Dermis blood vessel endothelial cell (primary cell): ENCODE measurements at regions not wholly inside any gene's neighbourhood (a gene's known extent, or its start where the extent isn't known, plus 50 kb on each side); places are given as distances from the start of the nearest gene placed in this dataset.

Experiments used
- DNase-seq: peaks from one replicate; pipeline ENCODE4 v3.0.0; 2010

GRCh38 chr2:58921676-58922075 is 680.6 kb upstream of the FANCL start:
- no peak for DNase-seq

GRCh38 chr2:58920001-58920400 is 678.9 kb upstream of the FANCL start:
- DNase-seq: no peak

DNA sequence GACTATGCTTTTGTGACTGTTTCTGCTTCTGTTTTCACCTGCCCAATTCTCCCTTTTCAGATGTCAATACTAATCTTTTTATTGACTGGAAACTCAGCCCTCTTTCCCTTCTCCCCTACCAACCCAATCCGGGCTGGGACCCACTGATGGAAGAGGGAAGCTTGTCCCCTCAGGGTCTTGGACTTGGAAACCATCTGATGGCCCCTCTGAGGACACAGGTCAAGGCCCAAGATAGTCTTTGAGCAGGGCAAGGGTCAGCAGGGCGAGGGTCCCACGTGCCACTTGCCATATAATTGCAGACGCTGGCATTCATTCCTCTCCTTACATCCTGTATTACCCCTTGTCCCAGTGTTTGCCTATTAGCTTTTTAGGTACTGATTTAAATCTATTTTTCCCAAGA is 678.2 kb upstream of the FANCL start:
- no peak for DNase-seq

GRCh38 chr2:58918141-58918540 is 677.0 kb upstream of the FANCL start:
- DNase-seq: no peak

- no peak for DNase-seq
Observed at GRCh38 chr2:58917596-58917995, 676.5 kb upstream of the FANCL start.

- DNase-seq: no peak
Observed at GRCh38 chr2:58916063-58916462, 674.9 kb upstream of the FANCL start.

GRCh38 chr2:58914733-58915505 is 673.8 kb upstream of the FANCL start:
- DNase-seq: no peak

DNA sequence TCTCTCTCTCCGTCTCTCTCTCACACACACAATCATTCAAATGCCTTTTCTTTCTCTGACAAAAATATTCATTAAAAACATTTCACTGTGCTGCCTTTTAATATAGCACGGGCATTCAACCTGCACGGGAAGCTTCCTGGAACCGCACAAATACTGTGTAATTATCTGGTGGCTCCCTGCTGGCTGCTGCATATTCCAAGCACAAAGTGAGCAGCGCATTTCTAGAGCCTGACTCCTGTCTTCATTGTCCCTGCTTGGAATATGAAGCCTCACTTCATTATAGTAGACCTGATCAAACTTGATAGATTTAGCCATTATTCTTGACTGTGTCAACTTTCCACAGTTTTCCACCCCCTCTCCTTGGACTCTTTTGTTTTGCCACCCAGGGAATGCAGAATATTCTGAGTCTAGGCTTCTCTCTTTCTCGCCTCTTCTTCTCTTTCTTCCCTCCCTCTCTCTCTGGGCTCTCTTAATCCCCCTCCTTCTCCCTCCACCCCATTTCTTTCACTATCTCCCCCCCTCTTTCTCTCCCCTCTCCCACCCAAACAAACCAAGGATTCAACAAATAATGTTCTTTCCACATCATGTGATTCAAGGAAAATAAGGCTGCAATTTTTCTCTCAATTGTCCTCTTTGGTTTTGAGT is 672.1 kb upstream of the FANCL start:
- no peak for DNase-seq

GRCh38 chr2:58911877-58912276 is 670.8 kb upstream of the FANCL start:
- no peak for DNase-seq

- no peak for DNase-seq
Observed at GRCh38 chr2:58908501-58909154, 667.5 kb upstream of the FANCL start.

DNA sequence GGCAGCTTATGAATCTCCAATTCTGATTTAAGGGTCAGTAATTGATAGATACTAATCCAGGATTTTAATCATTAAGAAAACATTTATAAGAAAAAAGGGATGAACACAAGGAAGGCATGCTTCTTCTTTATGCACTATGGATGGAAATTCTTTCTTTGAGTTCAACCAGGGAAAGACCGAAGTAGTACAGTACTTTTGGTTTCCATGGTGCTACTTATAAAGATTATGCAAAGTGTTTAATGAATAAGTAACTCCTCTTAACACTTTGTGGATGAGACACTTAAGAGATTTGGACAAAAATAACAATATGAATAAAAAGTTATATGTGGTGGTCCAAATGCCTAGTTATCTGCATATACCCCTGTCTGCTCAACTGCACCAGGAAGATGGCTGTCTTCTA is 666.5 kb upstream of the FANCL start:
- no peak for DNase-seq

DNA sequence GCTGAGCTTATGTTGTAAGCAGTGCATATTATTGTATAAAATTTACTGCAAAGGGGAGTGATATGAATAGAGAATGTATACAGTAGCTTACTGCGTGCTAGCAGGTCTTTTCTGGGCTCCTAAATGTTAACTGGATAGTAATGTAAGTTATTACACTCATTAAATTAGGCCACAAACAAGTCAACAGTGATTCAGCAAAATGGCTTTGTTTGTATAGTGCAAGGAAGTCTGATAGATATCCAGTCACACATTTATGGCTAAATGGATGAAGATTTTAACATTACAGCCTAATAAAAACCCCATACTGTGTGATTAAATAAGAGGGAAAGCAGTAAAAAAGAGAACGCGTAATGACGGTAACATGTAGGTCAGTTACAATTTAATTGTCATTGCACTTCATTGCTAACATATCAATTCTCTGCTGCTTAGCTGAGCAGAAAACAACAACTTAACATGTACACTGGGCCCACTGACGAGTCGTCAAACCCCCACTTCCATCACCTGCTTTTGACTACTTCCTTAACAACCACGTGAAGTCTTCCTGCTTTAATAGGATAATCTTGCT is 665.0 kb upstream of the FANCL start:
- DNase-seq: no peak

DNA sequence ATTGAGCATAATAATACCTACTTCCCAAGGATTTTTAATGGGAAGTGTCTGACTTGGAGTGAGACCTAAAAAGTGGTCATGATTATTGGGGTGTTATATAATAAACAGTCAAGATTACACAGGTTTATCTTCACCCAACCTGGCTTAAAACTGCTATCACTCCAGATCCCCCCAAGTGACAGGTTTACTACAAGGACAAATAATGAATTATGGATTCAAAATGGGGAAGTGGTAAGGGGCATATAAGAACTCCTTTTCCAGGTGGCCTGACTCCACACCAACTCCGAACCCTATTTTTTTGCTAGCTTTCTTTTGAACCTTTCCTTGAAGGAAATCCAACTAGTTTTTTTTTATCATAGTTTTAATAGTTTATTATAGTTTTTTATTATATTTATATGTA is 663.0 kb upstream of the FANCL start:
- no peak for DNase-seq

DNA sequence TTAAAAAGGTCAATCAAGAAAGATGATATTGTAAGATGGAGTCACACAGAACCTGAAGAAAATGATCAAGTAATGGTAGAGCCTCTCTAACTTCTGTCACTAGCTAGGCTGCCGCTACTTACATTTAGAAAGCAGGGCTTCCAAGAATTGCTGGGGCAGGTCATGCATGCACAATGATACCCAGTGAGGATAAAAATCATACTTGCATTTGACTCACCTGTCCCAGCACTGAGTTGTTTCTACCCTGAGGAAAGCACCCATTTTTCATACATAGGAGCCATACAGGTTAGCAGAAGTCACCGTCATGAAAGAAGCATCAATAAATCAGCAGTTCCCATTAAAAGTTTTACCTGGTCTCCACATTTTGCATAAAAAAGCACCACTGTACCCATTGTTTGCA is 662.3 kb upstream of the FANCL start:
- DNase-seq: no peak

- no peak for DNase-seq
Observed at GRCh38 chr2:58900246-58901027, 659.3 kb upstream of the FANCL start.

DNA sequence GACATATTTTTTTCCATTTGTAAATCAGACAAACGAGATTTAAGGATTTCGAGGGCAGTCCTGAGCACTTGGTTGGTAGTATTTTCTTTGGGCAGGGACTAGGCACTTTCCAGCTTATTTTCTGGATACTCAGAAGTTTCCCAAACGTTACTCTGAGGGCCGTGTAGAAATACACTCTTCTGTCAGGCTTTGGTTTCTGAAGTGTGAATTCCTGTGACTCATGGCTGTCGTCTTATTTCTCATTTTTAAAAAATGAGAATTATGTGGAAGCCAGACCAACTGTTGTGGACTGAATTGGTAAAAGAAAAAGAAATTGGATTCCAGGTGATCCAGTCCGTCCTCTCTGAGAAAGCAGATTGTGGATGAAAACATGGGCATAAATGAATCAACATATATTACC is 658.6 kb upstream of the FANCL start:
- no peak for DNase-seq

- DNase-seq: no peak
Observed at GRCh38 chr2:58896638-58897037, 655.5 kb upstream of the FANCL start.

- DNase-seq: no peak
Observed at GRCh38 chr2:58895857-58896256, 654.7 kb upstream of the FANCL start.

DNA sequence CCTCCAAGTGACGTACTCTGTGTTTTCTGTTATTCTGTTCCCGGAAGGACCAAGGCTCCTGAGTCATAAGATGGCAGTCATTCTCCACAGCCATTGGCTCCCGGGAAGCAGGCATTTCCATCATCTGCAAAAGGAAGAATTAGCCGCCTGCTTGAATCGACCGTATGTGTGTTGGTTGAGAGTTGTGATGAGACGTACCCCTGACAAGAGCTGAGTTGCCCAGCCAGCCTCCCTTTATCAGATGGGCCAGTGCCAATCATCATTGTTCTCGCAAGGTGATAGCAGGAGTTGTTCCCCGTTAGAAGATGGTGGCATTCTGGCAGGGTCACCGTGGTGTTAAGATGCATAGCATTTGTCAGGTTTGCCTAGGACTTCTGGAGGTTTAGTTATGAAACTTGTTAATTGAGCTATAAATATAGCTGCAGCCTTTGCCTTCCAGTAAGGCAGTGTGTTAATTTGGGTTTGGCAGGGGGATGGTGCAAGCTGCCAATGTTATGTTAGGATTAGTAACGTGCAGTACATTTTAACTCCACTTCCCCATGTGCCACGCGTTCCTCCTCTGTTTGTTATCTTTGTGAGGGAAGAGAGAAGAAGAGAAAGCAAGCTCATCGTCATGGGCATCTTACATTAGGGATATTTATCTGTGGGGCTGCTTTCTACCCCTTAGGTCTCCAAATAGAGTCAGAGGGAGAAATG is 652.7 kb upstream of the FANCL start:
- no peak for DNase-seq

DNA sequence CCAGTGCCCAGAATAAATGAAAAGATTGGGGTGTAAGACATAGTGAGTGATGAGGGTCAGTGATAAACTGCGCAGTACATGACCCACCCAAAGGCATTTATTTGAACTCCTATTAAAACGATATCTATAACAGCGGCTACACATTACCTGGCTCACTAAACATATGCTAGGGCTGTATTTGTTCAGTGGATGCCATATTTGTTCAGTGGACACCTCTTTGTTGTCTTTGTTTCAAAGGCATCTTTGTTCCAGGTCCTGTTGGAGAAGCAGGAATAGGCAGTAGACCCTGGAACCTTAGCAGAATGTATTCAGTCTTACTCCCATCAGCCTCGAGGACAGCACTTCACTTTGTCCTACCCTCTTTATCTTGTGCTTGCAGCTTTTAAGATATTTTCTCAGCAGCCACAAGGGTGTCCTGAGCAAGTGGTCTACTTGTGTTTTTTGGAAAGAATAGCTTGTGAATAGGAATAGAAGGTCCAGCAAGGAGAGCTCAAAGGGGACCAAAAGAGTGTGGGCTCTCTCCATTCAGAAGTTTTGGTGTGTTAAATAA is 650.8 kb upstream of the FANCL start:
- no peak for DNase-seq

DNA sequence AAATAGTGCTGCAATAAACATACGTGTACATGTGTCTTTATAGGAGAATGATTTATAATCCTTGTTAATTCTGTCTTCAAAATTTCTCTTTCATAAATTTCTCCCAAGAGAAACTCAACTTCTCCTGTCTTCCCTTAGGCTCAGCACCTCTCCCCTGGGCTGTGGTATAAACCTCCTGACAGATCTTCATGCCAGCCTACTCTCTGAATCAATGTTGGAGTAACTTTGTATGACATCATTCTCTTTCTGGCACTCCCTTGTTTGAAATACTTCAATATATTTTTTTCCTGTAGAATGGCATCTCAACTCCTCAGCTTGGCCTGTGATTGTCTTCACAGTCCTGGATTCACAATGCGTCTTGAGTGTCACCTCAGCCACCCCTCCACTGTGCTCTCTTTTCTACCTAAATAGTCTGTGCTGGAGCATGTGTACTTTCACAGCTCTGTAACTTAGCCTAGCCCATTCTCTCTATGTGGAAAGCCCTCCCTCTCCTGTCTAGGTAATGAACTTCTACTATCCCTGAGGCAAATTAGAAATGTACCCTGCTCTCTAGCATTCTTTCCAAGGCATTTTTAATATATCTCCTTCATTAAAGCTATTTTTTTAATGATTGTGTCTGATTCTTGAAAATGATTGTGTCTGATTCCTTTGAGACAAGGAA is 649.9 kb upstream of the FANCL start:
- DNase-seq: no peak
